Panc1 (cell line): ENCODE measurements at regions not wholly inside any gene's neighbourhood (a gene's known extent, or its start where the extent isn't known, plus 50 kb on each side); places are given as distances from the start of the nearest gene placed in this dataset.

Experiments used
- ATAC-seq: fragments of 200-7000 bp; cut with Tn5 transposase; 2 replicates; pipeline ENCODE4 v1.9.1; 2020; ENCODE audit warnings: mild to moderate bottlenecking, moderate library complexity
- BruUV-seq: library from RNA; stranded (reverse); fragments of 400-500 nt; replicated peaks from 2 replicates; lab custom pipeline; 2021; lab: Mats Ljungman, UMichigan
- CTCF ChIA-PET: fragments of 300-600 bp; sonication (Branson Sonifier 250); formaldehyde crosslinking; loops from one replicate; lab custom pipeline; 2022; ENCODE audit warnings: antibody characterized with exemption; lab: Charles Lee
- POLR2A ChIA-PET: fragments of 300-600 bp; sonication (Branson Sonifier 250); formaldehyde crosslinking; loops from one replicate; lab custom pipeline; 2022; ENCODE audit warnings: antibody characterized with exemption; lab: Charles Lee
- DNase-seq: peaks from one replicate; pipeline ENCODE4 v3.0.0-alpha.2; 2010; ENCODE audit warnings: low read depth, low spot score
- H3K27ac ChIP-seq: 2 replicates; pipeline ENCODE4 v1.5.1; 2011; ENCODE audit warnings: mild to moderate bottlenecking, low read length, inconsistent platforms
- H3K27me3 ChIP-seq: fragments of 200-500 bp; sonication (Bioruptor generic); 2 replicates; pipeline ENCODE4 v1.6.0; 2014; ENCODE audit warnings: low read length, inconsistent platforms; ENCODE audit not compliant: control insufficient read depth, insufficient read depth
- H3K36me3 ChIP-seq: fragments of 200-500 bp; sonication (Bioruptor generic); 2 replicates; pipeline ENCODE4 v1.5.1; 2014; ENCODE audit warnings: inconsistent platforms, mild to moderate bottlenecking, low read length, moderate library complexity; ENCODE audit not compliant: control insufficient read depth, insufficient read depth
- H3K4me1 ChIP-seq: 2 replicates; pipeline ENCODE4 v1.5.1; 2011; ENCODE audit warnings: inconsistent platforms, mild to moderate bottlenecking, low read length, moderate library complexity; ENCODE audit not compliant: control insufficient read depth, insufficient read depth
- H3K4me3 ChIP-seq, 2 experiments: 2 replicates each; pipeline ENCODE4 v1.5.1; 2011 to 2012; ENCODE audit warnings: low read depth in 2 of 2, low read length in 2 of 2, mild to moderate bottlenecking in 2 of 2, inconsistent platforms in 1 of 2, moderate library complexity in 1 of 2
- H3K9me3 ChIP-seq: fragments of 200-500 bp; sonication (Bioruptor generic); 2 replicates; pipeline ENCODE4 v1.5.1; 2014; ENCODE audit warnings: low read depth, mild to moderate bottlenecking, inconsistent platforms, low read length, moderate library complexity; ENCODE audit not compliant: control insufficient read depth, insufficient read depth
- CTCF ChIP-seq: fragments of 450-650 bp; IDR thresholded peaks from 2 replicates; pipeline ENCODE4 v1.5.1; 2017; ENCODE audit warnings: mild to moderate bottlenecking
- POLR2AphosphoS5 ChIP-seq: IDR thresholded peaks from 2 replicates; pipeline ENCODE4 v1.6.1; 2012; ENCODE audit warnings: mild to moderate bottlenecking, low read depth, low read length, moderate library complexity
- REST ChIP-seq, 2 experiments: IDR thresholded peaks; 2 replicates each; pipeline ENCODE4 v1.6.1; 2011 to 2012; ENCODE audit warnings: low read depth in 2 of 2, control low read depth in 1 of 2, low read length in 1 of 2, mild to moderate bottlenecking in 1 of 2, moderate library complexity in 1 of 2; ENCODE audit not compliant: insufficient read depth in 1 of 2
- SIN3A ChIP-seq: IDR thresholded peaks from 2 replicates; pipeline ENCODE4 v1.6.1; 2012; ENCODE audit warnings: low read depth, mild to moderate bottlenecking, low read length, moderate library complexity, borderline replicate concordance; ENCODE audit not compliant: insufficient read depth
- TCF7L2 ChIP-seq: IDR thresholded peaks from 2 replicates; pipeline ENCODE4 v1.6.1; 2011; ENCODE audit warnings: mild to moderate bottlenecking, low read depth, low read length, inconsistent platforms
- in situ Hi-C: cut with HindIII; loops from 2 replicates; pipeline ENCODE4 v1.10.0; 2016; ENCODE audit warnings: low sequenced_read_pairs, low pct_unique_long_range_greater_than_20kb
- intact Hi-C: fragments of 100-400 bp; cut with micrococcal nuclease; formaldehyde crosslinking; loops from one replicate; pipeline ENCODE4 v1.10.0; 2022; ENCODE audit not compliant: unreplicated experiment

GRCh38 chr4:129676934-129677333 lies 581.0 kb downstream of the C4orf33 start:
- no peaks in the 10 kb centered on the region for H3K4me1 ChIP-seq
- no peak for TF ChIP-seq CTCF
- no peak for TF ChIP-seq SIN3A
- TF ChIP-seq POLR2AphosphoS5 = no peak
- no peak for TF ChIP-seq REST (IDR thresholded peaks at IDR 0.05; ENCODE audit: insufficient read depth in 1 of 2, low read depth in 2 of 2, low read length in 1 of 2)
- TF ChIP-seq TCF7L2 = no peak
- no peaks in the 10 kb centered on the region for H3K9me3 ChIP-seq
- DNase-seq (no peak), ATAC-seq (no peak)
- no peaks in the 10 kb centered on the region for H3K27me3 ChIP-seq
- H3K36me3 ChIP-seq = no peaks in the 10 kb centered on the region
- in situ Hi-C loops = no loop called here
- CTCF ChIA-PET = no interaction called here
- POLR2A ChIA-PET = no interaction called here
- no peak overlapping the region for H3K4me3 ChIP-seq
- H3K27ac ChIP-seq = no peak overlapping the region
- BruUV-seq = no TSS peak
- intact Hi-C loops = no loop called here

GRCh38 chr4:129682586-129682985 lies 586.6 kb downstream of the C4orf33 start:
- DNase-seq = no peak
- no TSS peak for BruUV-seq
- Histone ChIP-seq H3K27ac (no peak overlapping the region), H3K27me3 (no peaks in the 10 kb centered on the region), H3K4me3 (no peak overlapping the region), H3K9me3 (no peaks in the 10 kb centered on the region), H3K4me1 (no peaks in the 10 kb centered on the region), H3K36me3 (no peaks in the 10 kb centered on the region)
- ChIA-PET CTCF (no interaction called here), POLR2A (no interaction called here)
- TF ChIP-seq POLR2AphosphoS5 = no peak
- no peak for TF ChIP-seq SIN3A
- TF ChIP-seq TCF7L2 = no peak
- no peak for TF ChIP-seq REST (IDR thresholded peaks at IDR 0.05; ENCODE audit: insufficient read depth in 1 of 2, low read depth in 2 of 2, low read length in 1 of 2)
- no peak for TF ChIP-seq CTCF
- intact Hi-C loops (no loop called here), in situ Hi-C loops (no loop called here)
- ATAC-seq = no peak
